Activated CD4-positive, alpha-beta T cell treated with anti-CD3 and anti-CD28 coated beads, Interleukin-2, amount 50 U/mL, for 48 hours (primary cell): ENCODE measurements at regions not wholly inside any gene's neighbourhood (a gene's known extent, or its start where the extent isn't known, plus 50 kb on each side); places are given as distances from the start of the nearest gene placed in this dataset.

Source experiments
- DNase-seq, 2 experiments: peaks; one replicate each; pipeline ENCODE4 v3.0.0-alpha.2; 2020

DNA sequence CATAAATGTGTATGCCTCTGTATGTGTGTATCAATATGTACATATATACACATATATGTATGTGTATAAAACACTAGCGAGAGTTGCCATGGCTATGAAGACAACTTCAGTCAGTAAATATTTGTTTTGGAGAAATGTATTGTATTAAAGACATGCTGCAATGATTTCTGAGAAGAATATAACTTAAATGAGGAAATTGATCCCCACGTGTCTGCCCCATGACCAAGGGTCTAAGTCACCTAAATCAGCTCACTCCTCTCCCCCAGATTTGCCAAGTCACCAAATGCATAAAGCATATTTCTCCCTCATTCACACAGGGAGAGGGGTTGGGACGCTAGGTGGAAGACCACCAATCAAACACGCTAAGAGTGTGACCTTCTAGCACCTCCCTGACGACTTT, 58.3 kb upstream of the LYST start:
- DNase-seq = no peak

GRCh38 chr1:235923466-235924021, 56.8 kb upstream of the LYST start:
- DNase-seq = no peak

- DNase-seq = no peak
These were observed 54.1 kb upstream of the LYST start for GRCh38 chr1:235920596-235921375.

DNA sequence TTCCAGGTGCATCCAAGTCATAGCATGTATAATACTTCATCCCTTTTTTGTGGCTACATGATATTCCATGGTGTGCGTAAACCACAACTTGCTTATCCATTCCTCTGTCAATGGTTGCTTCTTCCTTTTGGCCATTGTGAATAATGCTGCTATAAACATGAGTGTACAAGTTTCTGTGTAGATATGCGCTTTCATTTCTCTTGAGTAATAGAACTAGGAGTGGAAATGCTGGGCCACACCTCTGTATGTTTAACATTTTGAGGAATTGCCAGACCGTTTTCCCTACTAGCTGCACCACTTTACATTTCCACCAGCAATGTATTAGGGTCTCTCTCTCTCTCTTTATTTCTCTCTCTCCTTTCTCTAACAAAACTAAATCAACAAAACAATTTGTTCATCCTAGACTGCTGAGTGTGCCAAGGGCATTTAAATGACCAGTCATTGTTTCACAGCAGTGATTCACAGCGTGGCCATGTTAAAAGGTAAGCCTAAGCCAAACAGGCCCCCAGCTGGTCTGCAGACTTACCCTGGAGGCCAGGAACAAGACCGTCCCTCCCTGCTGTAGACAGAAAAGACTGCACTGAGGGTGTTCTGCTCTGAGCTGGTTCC, 53.2 kb upstream of the LYST start:
- no peak for DNase-seq

GRCh38 chr1:235919127-235919832, 52.6 kb upstream of the LYST start:
- DNase-seq = no peak

GRCh38 chr1:235918465-235918864, 51.8 kb upstream of the LYST start:
- DNase-seq = no peak

- no peak for DNase-seq
These were observed 51.3 kb upstream of the LYST start for GRCh38 chr1:235918032-235918431.

DNA sequence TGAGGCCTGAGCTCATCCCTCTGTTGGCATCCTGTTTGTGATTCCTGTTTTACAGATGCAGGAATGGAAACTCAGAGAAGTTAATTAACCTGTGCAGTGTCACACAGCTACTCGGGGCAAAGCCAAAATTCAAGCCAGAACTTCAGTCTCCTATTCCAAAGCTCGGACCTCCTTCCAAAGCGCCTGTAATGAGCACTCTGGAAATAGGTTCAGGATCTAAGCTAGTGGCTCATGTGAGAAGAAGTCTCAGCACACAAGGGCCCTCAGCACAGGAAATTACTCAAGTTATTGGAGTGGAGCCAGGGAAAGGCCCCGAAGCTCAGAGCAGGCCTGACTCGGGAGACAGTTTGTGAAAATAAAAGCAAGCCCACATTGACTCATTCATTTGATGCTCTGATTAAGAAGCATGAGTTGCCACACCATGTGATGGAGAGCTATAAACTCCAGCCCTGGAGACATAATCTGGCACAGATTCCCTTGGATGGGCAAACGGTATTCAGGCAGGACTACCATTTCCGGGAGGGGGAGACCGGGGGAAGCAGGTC, 50.6 kb upstream of the LYST start:
- DNase-seq = peak; percentile 61 to 74
